GM03348 (cell line): ENCODE measurements at regions not wholly inside any gene's neighbourhood (a gene's known extent, or its start where the extent isn't known, plus 50 kb on each side); places are given as distances from the start of the nearest gene placed in this dataset.

Source experiments
- DNase-seq: peaks from one replicate; pipeline ENCODE4 v3.0.0; 2012; ENCODE audit warnings: low spot score

DNA sequence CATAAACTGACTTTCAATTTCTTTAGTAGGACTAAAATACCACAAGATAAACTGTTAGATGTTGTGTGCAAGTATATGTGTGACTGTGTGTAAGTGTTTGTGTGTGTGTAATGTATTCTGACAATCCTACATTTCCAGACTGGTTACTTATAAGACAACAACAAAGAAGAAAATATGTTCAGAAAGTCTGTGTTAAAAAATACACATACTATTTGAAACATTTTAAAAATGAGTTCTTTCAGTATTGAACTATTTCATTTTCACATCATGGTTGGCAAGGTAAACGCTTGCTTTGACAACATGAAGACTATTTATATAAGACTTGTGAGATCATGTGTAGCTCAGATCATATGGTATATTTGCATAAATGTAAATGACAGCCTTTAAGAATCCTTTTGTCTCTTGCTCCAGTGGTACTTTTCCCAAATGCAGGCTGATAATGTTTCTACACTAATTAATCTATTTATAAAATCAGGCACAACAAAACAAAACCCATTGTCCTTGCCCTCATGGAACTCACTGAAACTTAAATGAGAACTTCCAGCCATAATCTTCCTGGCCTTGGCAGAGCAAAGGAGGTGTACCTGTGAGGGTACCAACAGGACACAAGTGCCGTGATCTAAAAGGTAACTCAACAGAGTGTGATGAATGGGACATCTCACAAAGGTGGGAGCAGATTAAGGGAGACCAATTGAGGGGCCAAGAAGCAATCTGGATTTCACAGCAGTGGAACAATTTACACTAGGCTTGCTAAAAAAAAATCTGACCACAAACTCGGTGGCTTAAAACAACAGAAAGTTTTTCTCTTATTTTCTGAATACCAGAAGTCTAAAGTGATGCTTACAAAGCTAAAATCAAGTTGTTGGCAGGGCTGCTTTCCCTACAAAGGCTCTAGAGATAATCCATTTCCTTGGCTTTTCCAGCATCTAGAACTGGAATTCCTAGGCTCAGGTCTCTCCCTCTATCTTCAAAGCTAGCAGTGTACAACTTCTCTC is 349.0 kb downstream of the TBC1D4 start:
- no peak for DNase-seq

DNA sequence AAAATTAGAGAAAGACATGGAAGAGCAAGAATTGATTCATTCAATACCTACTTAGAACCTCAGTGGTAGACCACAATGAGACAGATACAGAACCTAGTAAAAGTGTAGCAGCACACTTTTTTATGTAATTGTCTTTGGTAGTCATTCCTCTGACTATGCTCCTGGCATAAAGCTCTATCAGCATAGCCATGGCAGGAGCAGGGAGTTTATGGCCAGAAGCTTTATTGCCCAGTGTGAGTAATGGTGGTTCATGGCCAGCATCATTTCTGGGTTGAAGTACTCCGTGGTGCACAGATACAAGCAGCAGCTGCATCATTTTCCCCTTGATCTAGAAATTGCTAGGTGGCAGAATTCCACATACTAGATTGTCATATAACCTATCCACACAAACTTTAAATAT is 352.6 kb downstream of the TBC1D4 start:
- DNase-seq: peak; percentile 6

- no peak for DNase-seq
These were observed 357.6 kb downstream of the TBC1D4 start for GRCh38 chr13:75124415-75124814.

- DNase-seq: no peak
These were observed 358.5 kb downstream of the TBC1D4 start for GRCh38 chr13:75123428-75123827.

GRCh38 chr13:75120085-75120484 is 361.9 kb downstream of the TBC1D4 start:
- no peak for DNase-seq

GRCh38 chr13:75115171-75115570 is 366.8 kb downstream of the TBC1D4 start:
- DNase-seq: no peak

DNA sequence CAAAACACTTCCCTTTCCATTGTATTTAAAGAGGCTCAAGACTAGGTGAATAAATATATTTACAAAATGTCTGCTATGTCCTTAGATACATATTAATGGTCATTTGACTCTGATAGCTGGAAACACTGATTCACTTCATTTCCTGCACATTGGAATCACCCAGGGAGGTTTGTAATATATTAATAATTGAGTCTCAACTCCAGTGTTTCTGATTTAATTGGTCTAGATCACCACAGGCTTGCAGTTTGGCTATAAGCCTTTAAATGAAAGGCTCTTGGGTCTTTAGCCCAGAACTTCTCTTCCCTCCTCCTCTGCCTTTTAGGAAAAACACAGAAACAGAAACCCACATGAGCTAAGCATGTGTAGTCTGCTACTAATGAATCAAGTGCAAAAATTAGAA is 378.0 kb downstream of the TBC1D4 start:
- DNase-seq: no peak

- DNase-seq: peak; percentile 11
These were observed 379.8 kb downstream of the TBC1D4 start for GRCh38 chr13:75102001-75102716.

GRCh38 chr13:75101348-75101747 is 380.6 kb downstream of the TBC1D4 start:
- DNase-seq: no peak

DNA sequence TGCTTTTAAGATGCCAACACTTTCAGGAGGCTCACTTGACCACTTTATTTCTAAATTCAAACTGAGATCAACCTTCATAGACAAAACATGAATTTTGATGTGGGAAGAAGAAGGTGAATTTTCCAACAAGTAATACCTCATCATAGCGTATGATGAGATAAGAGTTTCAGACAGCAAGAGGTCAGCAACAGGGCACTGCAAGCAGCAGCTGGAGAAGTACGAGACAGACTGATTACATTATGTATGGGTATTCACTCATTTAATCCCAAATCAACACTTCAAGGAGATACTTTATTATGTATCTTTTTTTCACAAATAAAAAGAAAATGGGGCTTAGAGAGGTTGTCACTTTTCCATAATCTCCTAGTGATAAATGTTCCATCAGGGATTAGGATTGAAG is 389.8 kb downstream of the TBC1D4 start:
- no peak for DNase-seq

DNA sequence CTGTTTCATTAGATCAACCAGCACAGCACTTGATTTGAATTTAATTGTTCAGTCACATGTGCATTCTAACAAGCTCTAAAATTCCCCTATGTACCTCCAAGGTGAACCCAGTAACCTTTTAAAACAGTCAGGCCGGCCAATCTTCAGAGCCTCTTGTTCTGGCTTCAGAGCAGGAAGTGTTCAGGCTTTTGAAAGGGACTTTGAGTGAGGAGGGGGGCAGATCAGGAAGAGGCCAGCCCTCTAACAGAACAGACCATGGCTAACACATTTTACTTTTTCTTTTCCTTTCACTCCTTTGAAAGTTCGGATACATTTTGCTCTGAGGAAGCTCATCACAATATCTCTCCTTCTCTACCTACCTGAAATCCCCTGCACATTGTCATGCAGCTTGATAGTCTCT is 390.3 kb downstream of the TBC1D4 start:
- no peak for DNase-seq

DNA sequence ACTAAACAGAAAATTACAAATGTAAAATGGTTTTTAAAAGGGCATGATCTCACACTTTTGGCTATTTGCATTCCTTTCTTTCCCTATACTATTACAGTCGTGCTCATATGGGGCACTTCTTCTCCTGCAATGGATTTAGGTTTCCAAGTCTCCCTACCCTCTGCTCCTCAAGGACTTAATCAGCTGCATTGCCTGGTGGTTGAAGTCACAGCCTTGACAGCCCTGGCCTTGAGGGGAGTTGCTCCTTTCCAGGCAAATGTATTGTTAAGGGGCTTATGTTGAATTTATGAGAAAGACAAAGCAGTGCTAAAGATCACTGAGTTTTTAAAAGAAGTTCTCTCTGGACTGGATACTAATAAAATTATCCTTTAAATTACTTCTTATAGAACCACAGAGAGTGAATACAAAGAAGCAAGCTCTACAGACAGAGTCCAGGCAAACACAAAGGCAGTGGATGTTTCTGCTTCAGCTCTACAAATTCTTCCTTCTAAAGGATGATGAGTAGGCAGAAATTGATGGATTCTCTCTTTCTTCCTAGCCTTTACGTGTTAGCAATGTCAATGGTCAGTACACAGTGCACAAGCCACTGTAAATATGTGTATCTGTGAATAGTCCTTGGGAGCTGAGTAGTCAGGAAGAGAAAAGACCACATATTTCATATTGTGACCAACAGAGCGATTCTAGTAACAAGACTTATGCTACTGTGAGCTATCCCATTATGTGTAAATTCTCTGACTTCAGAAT is 390.9 kb downstream of the TBC1D4 start:
- no peak for DNase-seq

DNA sequence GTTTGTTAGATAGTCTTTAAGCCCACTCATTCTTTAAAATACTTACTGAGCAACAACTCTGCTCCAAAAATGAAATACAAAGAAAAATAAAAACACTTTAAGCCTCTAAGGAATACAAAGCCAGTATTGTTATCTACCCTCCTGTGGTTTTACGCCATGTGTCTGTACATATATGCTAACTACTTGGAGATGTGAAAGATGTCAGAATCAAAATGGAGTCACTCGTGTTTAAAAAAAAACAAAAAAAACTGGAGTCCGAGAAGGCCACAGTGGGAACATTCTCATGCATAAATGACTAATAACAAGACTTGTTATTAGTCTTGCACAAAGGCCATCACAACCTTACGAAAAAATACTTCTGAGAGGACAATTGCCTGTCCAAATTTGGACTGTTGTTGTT is 393.1 kb downstream of the TBC1D4 start:
- DNase-seq: no peak

- DNase-seq: no peak
These were observed 402.7 kb downstream of the TBC1D4 start for GRCh38 chr13:75079226-75079625.

GRCh38 chr13:75076476-75076875 is 405.5 kb downstream of the TBC1D4 start:
- no peak for DNase-seq

DNA sequence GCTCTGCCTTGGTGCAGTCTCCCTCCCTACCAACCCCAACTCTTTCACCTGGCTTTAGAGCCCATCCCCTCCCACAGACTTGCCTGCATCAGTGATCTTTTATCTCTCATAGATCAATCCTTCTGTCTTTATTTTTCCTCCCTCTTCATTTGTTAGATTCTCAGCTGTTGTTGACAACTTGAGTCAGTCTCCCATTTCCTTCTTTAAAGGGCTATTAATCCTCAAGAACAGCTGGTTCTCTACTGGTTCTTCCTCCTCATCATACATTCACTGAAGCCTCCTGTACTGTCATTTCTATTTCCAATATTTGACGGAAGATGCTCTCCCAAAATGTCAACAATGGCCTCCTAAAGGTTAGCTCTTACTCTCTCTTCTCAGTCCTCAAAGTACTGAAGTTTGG is 408.2 kb downstream of the TBC1D4 start:
- DNase-seq: no peak

DNA sequence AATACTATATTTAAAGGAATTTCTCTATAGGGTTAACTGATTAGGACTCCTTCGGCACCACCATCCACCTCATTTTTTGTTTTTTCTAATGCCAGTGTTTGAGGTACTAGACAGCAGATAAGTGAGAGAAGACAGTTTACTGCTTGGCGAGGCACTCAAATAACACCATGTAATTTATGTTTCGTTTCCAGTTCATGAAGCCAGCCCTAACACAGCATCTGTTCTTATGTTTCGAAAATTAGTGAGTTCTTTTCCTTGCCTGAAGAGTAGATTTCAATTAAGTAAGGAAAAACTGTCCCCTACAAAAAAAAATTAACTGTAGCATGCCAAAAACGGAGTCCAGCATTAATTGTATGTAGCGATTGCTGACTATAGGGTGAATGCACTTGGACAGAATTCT is 409.1 kb downstream of the TBC1D4 start:
- DNase-seq: no peak

DNA sequence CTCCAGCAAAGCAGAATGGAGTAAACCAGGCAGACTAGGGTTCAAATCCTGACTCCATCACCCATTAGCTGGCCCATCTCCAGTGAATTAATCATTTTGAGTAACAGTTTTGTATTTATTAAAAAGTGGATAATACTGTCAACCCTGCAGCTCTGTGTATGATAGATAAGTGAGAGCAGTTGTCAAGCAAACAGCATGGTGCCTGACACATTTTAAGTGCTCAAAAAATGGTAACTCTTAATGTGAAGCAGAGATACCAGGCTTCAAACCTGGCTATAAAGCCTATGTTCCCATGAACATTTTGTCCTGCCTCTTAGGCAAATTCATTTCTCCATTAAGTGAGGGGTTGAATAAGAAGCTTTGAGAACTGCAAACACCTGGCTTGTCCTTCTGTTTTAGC is 409.6 kb downstream of the TBC1D4 start:
- DNase-seq: no peak

DNA sequence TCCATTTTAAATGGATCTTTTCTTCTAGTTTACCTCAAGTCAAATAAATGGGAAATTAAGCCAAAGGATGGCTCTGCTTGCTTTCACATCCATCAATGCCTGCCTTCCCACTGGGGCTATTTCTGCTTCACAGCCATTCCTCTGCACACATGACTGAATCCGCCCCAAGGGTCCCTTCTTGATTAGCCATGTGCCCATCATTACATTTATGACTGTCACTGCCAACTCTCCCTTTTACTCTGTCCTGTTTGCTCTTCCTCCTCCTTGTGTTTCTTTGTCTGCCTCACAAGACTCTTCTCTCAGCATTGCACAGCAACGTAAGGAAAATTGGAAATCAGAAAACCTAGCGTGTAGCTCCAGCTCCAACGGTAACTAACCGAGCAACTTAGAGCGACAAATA is 410.2 kb downstream of the TBC1D4 start:
- DNase-seq: no peak

- DNase-seq: no peak
These were observed 410.6 kb downstream of the TBC1D4 start for GRCh38 chr13:75071395-75071794.

DNA sequence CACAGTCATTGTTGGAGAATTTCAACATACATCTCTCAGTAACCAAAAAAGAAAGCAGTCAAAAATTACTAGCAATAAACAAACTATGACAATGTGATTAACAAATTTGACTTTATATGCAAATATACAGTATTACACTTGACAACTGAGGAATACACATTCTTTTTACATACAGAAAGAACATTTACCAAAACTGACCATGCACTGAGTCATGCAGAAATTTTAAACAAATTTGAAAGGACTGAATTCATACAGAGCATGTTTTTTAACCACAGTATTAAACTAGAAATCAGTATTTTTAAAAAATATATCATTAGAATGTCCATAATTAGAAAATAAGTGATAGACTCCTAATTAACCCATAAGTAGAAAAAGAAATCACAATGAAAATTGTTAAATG is 420.1 kb downstream of the TBC1D4 start:
- DNase-seq: no peak

- no peak for DNase-seq
These were observed 426.7 kb downstream of the TBC1D4 start for GRCh38 chr13:75055296-75055695.

- no peak for DNase-seq
These were observed 429.4 kb downstream of the TBC1D4 start for GRCh38 chr13:75052616-75053015.
